GM20000 (cell line): ENCODE measurements at regions not wholly inside any gene's neighbourhood (a gene's known extent, or its start where the extent isn't known, plus 50 kb on each side); places are given as distances from the start of the nearest gene placed in this dataset.

Source experiments
- DNase-seq: peaks from one replicate; pipeline ENCODE4 v3.0.0; 2012; ENCODE audit warnings: low spot score
- TF ChIP-seq, protein P1 (sequence below): IDR thresholded peaks from 2 replicates; pipeline ENCODE4 v1.5.1; 2012; ENCODE audit warnings: mild to moderate bottlenecking, control low read depth; ENCODE audit errors: extremely low read depth, missing control alignments

DNA sequence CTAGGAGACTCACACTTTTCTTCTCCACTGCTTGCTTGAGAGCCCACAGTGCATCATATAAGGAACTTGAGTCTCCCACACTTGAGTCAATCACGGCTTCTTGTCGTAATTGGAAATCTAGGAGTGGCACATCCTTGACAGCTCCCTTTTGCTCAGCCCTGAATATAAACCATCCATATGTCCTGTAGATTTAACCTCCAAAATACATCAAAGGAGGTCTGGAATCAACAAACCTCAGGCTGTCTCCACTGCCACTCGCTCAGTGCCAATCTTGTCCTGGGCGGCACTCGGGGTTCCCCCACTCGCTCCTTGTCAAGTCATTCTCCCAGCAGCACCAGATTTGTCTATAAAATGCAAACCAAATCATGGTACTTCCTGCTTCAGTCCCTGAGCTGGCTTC lies 84.4 kb upstream of the UQCRFS1 start:
- TF ChIP-seq, protein P1, sequence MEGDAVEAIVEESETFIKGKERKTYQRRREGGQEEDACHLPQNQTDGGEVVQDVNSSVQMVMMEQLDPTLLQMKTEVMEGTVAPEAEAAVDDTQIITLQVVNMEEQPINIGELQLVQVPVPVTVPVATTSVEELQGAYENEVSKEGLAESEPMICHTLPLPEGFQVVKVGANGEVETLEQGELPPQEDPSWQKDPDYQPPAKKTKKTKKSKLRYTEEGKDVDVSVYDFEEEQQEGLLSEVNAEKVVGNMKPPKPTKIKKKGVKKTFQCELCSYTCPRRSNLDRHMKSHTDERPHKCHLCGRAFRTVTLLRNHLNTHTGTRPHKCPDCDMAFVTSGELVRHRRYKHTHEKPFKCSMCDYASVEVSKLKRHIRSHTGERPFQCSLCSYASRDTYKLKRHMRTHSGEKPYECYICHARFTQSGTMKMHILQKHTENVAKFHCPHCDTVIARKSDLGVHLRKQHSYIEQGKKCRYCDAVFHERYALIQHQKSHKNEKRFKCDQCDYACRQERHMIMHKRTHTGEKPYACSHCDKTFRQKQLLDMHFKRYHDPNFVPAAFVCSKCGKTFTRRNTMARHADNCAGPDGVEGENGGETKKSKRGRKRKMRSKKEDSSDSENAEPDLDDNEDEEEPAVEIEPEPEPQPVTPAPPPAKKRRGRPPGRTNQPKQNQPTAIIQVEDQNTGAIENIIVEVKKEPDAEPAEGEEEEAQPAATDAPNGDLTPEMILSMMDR: no peak
- no peak for DNase-seq

DNA sequence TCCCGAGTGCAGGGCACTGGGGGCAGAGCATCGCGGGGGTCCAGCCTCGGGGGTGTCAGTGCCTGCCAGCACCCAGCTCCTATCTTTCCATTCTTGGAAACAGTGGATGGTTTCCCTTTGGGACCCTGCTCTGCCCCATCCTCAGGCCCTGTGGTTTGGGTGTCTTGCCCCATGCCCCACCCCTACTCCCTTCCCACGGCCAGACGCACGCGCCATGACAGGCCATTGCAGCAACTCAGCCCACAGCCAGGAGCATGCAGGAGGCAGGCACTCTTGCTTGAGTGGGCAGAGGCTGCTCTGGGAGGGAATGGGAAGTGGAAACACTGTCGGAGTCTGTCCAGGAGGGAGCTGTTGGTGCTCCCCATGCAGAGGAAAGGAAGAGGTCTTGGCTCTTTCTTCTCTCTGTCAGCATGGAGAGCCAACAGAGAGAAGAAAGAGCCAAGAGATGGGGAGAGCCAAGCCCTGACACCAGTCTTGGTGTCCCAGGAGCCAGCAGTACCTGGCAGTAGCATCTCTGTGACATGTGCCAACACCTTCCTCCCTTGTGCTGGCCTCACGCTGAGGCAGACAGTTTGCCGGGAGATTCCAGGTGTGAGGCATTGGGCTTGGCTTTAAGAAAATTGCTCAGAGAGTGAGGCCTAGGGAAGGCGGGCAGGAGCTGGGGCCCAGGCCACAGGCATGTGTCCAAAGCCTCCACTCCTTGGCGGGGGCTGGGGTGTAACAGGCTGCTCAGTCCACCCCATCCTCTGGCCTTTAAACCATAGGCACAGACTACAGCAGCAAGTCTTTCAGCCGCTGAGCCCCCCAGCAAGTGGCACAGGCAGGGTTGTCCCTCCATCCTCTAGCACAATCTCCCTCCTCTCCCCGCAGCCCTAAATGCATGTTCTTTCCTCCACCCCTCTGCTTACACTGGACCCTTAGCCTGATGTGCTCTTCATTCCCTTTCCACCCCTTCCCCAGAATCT lies 86.7 kb upstream of the UQCRFS1 start:
- TF ChIP-seq, protein P1: no peak
- no peak for DNase-seq

DNA sequence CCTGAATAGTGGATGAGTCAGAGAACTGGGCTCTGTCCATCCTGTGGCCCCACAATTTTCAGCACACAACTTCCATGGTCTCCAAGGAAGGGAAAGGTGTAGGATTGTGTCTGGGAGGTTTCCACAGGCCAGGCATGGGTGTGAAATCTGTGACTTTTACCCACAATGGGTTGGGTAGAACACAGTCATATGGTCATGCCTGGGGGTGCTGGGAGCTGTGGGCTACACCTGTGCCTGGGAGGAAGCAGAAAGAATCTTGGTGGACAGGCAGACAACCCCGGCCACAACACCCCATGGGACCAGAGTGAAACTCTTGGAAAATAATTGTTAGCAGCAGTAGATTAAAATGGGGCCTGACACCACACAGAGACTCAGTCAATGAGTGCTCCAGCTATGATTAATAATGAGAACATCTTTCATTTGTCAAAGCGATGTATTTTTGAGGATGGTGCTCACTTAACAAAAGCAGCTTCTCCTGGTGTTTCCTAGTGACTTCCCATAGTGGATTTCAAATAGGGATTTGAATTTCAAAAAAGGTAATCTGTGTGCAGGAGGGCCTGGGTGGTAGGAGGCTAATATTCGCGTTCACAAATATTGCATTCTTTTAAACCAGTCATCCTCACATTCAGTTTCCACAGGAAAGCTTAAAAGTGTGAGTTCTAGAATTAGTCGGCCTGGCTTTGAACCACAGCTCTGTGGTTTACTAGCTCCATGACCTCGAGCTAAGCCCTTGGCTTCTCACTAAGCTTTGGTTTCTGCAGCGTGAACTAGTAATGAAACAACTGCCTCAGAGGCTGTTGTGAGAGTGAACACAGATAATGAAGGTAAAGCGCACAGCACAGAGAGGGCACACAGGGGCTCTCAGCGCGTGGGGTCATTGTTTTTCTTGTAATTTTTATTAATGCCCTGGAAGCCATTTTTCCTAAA lies 89.3 kb upstream of the UQCRFS1 start:
- TF ChIP-seq, protein P1: no peak
- DNase-seq: no peak

DNA sequence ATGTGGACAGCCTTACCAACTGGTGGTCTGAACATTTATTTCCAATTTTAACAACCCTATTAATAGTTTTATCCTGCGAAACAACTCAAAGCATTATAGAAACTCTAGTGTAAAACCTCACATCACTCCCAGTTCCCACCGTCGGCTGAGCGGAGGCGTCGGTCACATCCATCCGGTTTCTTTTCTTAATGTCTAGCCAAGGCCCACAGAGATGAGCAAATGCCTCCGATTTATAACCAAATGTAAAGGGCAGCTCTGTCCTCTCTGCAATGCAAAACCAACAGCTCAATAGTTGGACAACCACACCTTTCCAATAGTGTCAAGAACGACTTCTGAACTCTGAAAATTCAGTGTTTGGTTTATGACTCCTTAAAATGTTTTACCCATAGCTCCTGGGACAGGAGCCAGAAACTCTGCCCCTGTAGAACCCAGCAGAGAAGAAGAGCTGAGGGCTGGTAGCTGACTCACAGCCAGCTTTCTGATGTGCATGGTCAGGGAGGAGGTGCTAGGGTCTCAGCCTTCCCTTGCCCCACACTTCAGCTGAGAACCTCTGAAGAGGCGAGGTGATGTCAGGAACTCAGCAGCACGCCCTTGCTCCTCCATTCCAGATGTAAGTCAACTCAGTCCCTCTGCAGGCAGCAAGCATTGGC lies 90.2 kb upstream of the UQCRFS1 start:
- TF ChIP-seq, protein P1: no peak
- no peak for DNase-seq

DNA sequence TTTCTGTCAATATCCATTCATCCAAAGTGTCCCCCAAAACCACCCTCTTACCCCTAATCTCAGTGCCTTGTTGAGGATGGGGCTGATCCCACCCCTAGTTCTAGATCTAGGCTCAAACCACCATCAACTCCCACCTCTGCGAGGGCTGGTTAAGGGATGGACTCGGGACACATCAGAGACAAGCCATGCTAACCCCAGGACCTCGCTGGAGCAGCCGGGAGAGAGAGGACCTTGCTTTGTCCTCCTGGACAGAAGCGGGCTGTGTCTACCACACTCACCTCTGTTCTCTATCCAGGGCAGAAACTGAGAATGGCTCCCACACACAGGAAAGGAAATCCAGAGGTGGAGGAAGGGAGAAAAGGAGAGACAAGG lies 90.8 kb upstream of the UQCRFS1 start:
- DNase-seq: no peak
- TF ChIP-seq, protein P1: no peak

DNA sequence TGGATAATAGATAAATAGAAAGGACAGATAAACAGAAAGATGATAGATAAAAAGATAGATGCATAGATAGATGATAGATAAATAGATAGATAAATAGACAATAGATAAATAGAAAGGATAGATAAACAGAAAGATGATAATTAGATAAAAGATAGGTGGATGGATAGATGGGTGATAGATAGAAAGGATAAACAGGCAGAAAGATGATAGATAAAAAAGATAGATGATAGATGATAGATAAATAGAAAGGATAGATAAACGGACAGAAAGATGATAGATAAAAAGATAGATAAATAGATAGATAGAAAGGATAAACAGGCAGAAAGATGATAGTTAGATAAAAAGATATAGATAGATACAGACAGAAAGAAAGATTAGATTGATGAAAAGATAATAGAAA lies 92.3 kb upstream of the UQCRFS1 start:
- TF ChIP-seq, protein P1: no peak
- no peak for DNase-seq
